ENCODE measurements at regions not wholly inside any gene's neighbourhood (a gene's known extent, or its start where the extent isn't known, plus 50 kb on each side); places are given as distances from the start of the nearest gene placed in this dataset.

GRCh38 chr4:123283371-123283895 lies 113.2 kb upstream of the SPRY1 start:
- no peaks in the 10 kb centered on the region for H3K9me3 Mint-ChIP-seq (ENCODE audit: unreplicated experiment)
- POLR2A ChIA-PET, result interaction anchor here (0.7 kb wide), 1 partner anchor 116 kb away, joined by 3 read pairs; no protein-coding TSS in a partner anchor
- H3K4me1 Mint-ChIP-seq (ENCODE audit: insufficient read depth, unreplicated experiment), result no peaks in the 10 kb centered on the region

GRCh38 chr4:123284168-123284567 lies 112.4 kb upstream of the SPRY1 start:
- POLR2A ChIA-PET, result interaction anchor here (0.5 kb wide), 1 partner anchor 120 kb away, joined by 3 read pairs; no protein-coding TSS in a partner anchor
- H3K36me3 Mint-ChIP-seq (ENCODE audit: insufficient read depth, unreplicated experiment), result no peaks in the 10 kb centered on the region
- intact Hi-C loops (cut with micrococcal nuclease), result no loop called here
- no peak for DNase-seq (ENCODE audit: unreplicated experiment)
- CTCF ChIA-PET, result interaction anchor here (1.0 kb wide), 1 partner anchor 26 kb away, joined by 3 read pairs; no protein-coding TSS in a partner anchor
- no peak overlapping the region for H3K4me3 Mint-ChIP-seq (ENCODE audit: unreplicated experiment)
- no peaks in the 10 kb centered on the region for H3K9me3 Mint-ChIP-seq (ENCODE audit: unreplicated experiment)
- no peaks in the 10 kb centered on the region for H3K27me3 Mint-ChIP-seq (ENCODE audit: insufficient read depth, unreplicated experiment)
- H3K4me1 Mint-ChIP-seq (ENCODE audit: insufficient read depth, unreplicated experiment), result no peaks in the 10 kb centered on the region
- BruUV-seq (replicated peaks), result no TSS peak
- no peak overlapping the region for H3K27ac Mint-ChIP-seq (ENCODE audit: low read depth, unreplicated experiment)
- no peak for TF ChIP-seq CTCF (IDR thresholded peaks at IDR 0.05; ENCODE audit: unreplicated experiment)

More at GRCh38 chr4:123283371-123283895, 113.2 kb upstream of the SPRY1 start:
- no peak for DNase-seq (ENCODE audit: unreplicated experiment)
- no peaks in the 10 kb centered on the region for H3K27me3 Mint-ChIP-seq (ENCODE audit: insufficient read depth, unreplicated experiment)
- intact Hi-C loops (cut with micrococcal nuclease), result no loop called here
- H3K27ac Mint-ChIP-seq (ENCODE audit: low read depth, unreplicated experiment), result no peak overlapping the region
- CTCF ChIA-PET, result interaction anchor here (0.6 to 1.0 kb wide), 2 partner anchors 25 to 156 kb away, joined by 3 read pairs; no protein-coding TSS in a partner anchor
- no TSS peak for BruUV-seq (replicated peaks)
- H3K4me3 Mint-ChIP-seq (ENCODE audit: unreplicated experiment), result no peak overlapping the region
- no peak for TF ChIP-seq CTCF (IDR thresholded peaks at IDR 0.05; ENCODE audit: unreplicated experiment)
- H3K36me3 Mint-ChIP-seq (ENCODE audit: insufficient read depth, unreplicated experiment), result no peaks in the 10 kb centered on the region

GRCh38 chr4:123286903-123287466 lies 109.6 kb upstream of the SPRY1 start:
- H3K27me3 Mint-ChIP-seq (ENCODE audit: insufficient read depth, unreplicated experiment), result no peaks in the 10 kb centered on the region
- TF ChIP-seq CTCF (IDR thresholded peaks at IDR 0.05; ENCODE audit: unreplicated experiment), result no peak
- DNase-seq (ENCODE audit: unreplicated experiment), result no peak
- H3K27ac Mint-ChIP-seq (ENCODE audit: low read depth, unreplicated experiment), result no peak overlapping the region
- H3K4me1 Mint-ChIP-seq (ENCODE audit: insufficient read depth, unreplicated experiment), result no peaks in the 10 kb centered on the region
- intact Hi-C loops (cut with micrococcal nuclease), result no loop called here
- BruUV-seq (replicated peaks), result no TSS peak
- CTCF ChIA-PET, result interaction anchor here (1.1 kb wide), 1 partner anchor 15 kb away, joined by 4 read pairs; no protein-coding TSS in a partner anchor
- POLR2A ChIA-PET, result no interaction called here
- no peaks in the 10 kb centered on the region for H3K36me3 Mint-ChIP-seq (ENCODE audit: insufficient read depth, unreplicated experiment)
- no peak overlapping the region for H3K4me3 Mint-ChIP-seq (ENCODE audit: unreplicated experiment)
- H3K9me3 Mint-ChIP-seq (ENCODE audit: unreplicated experiment), result no peaks in the 10 kb centered on the region

- Mint-ChIP-seq H3K27me3 (ENCODE audit: insufficient read depth, unreplicated experiment) (no peaks in the 10 kb centered on the region), H3K27ac (ENCODE audit: low read depth, unreplicated experiment) (no peak overlapping the region), H3K4me3 (ENCODE audit: unreplicated experiment) (no peak overlapping the region), H3K36me3 (ENCODE audit: insufficient read depth, unreplicated experiment) (no peaks in the 10 kb centered on the region), H3K4me1 (ENCODE audit: insufficient read depth, unreplicated experiment) (no peaks in the 10 kb centered on the region), H3K9me3 (ENCODE audit: unreplicated experiment) (no peaks in the 10 kb centered on the region)
- ChIA-PET POLR2A (no interaction called here), CTCF (interaction anchor here (0.6 kb wide), 1 partner anchor 116 kb away, joined by 3 read pairs; no protein-coding TSS in a partner anchor)
- no TSS peak for BruUV-seq (replicated peaks)
- DNase-seq (ENCODE audit: unreplicated experiment), result no peak
- no peak for TF ChIP-seq CTCF (IDR thresholded peaks at IDR 0.05; ENCODE audit: unreplicated experiment)
- intact Hi-C loops (cut with micrococcal nuclease), result no loop called here
These were observed 108.1 kb upstream of the SPRY1 start for GRCh38 chr4:123288309-123289025.

All from MCF 10A (cell line).